LHCN-M2 (cell line): ENCODE measurements at regions not wholly inside any gene's neighbourhood (a gene's known extent, or its start where the extent isn't known, plus 50 kb on each side); places are given as distances from the start of the nearest gene placed in this dataset.
"Not testable (repeated sequence)": the region's sequence is repeated elsewhere in the genome, so short reads cannot be mapped to it uniquely, and the experiment has no call there.

Experiments
- DNase-seq: peaks from one replicate; pipeline ENCODE4 v3.0.0-alpha.2; 2012; ENCODE audit warnings: low read depth

- no peak for DNase-seq
These were observed 329.7 kb downstream of the TMEM121 start for GRCh38 chr14:105855893-105856675.

DNA sequence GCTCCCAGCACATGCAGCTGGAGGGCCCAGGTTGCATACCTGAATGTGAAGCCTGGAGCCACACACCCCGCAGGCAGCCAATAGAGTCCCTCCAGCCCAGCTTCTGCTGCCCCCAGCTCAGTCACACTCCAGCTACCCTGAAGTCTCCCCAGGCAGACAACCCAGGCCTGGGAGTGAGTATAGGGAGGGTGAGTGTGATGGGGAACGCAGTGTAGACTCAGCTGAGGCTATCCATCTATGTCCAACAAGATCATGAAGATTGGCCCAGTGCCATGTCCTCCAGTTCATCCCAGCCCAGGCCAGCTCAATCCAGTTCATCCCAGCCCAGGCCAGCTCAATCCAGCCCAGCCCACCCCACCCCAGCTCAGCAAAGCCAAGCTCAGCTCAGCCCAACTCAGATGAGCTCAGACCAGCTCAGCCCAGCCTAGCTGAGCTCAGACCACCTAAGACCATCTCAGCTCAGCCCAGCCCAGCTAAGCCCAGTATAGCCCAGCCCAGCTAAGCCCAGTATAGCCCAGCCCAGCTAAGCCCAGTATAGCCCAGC is 330.4 kb downstream of the TMEM121 start:
- DNase-seq = no peak

- DNase-seq = no peak
These were observed 330.9 kb downstream of the TMEM121 start for GRCh38 chr14:105857220-105857825.

DNA sequence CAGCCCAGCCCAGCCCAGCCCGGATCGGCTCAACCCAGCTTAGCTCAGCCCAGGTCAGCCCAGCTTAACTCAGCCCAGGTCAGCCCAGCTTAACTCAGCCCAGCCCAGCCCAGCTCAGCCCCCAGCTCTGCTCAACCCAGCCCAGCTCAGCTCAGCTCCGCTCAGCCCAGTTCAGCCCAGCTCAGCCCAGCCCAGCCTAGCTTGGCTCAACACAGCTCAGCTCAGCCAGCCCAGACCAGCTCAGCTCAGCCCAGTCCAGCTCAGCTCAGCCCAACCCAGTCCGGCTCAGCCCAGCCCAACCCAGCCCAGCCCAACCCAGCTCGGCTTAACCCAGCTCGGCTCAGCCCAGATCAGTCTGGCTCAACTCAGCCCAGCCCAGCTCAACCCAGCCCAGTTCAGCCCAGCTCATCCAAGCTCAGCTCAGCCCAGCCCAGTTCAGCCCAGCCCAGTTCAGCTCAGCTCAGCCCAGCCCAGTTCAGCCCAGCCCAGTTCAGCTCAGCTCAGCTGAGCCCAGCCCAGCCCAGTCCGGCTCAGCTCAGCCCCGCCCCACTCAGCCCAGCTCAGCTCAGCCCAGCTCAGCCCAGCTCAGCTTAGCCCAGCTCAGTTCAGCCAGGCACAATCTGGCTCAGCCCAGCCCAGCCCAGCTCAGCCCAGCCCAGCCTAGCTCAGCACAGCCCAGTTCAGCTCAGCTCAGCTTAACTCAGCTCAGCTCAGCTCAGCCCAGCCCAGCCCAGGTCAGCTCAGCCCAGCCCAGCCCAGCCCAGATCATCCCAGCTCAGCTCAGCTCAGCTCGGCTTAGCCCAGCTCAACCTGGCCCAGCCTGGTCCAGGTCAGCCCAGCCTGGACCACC is 331.7 kb downstream of the TMEM121 start:
- no peak for DNase-seq

- no peak for DNase-seq
These were observed 332.3 kb downstream of the TMEM121 start for GRCh38 chr14:105858676-105859025.

- DNase-seq = not testable (repeated sequence)
These were observed 332.8 kb downstream of the TMEM121 start for GRCh38 chr14:105859073-105859716.

GRCh38 chr14:105859717-105860614 is 333.6 kb downstream of the TMEM121 start:
- no peak for DNase-seq

GRCh38 chr14:105860615-105861580 is 334.5 kb downstream of the TMEM121 start:
- no peak for DNase-seq

GRCh38 chr14:105861985-105862465 is 335.6 kb downstream of the TMEM121 start:
- DNase-seq = no peak

GRCh38 chr14:105862581-105863239 is 336.3 kb downstream of the TMEM121 start:
- no peak for DNase-seq

DNA sequence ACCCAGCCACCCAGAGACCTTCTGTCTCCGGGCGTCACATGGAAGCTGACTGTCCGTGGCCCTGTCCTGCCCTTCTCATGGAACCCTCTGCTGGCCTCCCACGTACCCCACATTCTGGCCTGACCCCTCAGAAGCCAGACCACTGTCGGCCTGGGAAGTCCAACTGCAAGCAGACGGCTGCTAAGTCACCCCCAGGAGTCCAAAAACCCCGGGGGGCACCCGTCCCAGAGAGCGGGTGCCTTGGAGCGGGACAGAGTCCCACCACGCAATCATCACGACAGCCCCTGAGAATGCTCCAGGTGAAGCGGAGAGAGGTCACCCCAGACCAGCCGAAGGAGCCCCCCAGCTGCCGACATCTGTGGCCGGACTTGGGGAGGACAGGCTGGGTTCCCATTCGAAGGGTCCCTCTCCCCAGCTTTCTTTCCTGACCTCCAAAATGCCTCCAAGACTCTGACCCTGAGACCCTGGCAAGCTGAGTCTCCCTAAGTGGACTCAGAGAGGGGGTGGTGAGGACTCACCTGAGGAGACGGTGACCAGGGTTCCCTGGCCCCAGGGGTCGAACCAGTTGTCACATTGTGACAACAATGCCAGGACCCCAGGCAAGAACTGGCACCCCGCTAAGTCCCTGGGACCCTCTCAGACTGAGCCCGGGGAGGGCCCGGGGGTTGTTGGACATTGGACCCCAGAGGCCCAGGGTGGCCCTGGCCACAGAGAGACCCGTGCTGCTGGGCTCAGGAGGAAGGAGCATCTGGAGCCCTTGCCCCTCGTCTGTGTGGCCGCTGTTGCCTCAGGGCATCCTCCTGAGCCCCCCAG is 337.1 kb downstream of the TMEM121 start:
- DNase-seq = no peak

DNA sequence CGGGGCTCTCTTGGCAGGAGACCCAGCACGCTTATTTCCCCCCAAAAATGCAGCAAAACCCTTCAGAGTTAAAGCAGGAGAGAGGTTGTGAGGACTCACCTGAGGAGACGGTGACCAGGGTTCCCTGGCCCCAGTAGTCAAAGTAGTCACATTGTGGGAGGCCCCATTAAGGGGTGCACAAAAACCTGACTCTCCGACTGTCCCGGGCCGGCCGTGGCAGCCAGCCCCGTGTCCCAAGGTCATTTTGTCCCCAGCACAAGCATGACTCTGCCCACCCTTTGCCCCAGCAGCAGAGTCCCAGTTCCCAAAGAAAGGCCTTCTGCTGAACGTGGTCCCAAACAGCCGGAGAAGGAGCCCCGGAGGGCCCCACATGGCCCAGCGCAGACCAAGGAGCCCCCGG is 337.7 kb downstream of the TMEM121 start:
- DNase-seq = no peak

GRCh38 chr14:105864651-105865265 is 338.4 kb downstream of the TMEM121 start:
- DNase-seq = no peak

DNA sequence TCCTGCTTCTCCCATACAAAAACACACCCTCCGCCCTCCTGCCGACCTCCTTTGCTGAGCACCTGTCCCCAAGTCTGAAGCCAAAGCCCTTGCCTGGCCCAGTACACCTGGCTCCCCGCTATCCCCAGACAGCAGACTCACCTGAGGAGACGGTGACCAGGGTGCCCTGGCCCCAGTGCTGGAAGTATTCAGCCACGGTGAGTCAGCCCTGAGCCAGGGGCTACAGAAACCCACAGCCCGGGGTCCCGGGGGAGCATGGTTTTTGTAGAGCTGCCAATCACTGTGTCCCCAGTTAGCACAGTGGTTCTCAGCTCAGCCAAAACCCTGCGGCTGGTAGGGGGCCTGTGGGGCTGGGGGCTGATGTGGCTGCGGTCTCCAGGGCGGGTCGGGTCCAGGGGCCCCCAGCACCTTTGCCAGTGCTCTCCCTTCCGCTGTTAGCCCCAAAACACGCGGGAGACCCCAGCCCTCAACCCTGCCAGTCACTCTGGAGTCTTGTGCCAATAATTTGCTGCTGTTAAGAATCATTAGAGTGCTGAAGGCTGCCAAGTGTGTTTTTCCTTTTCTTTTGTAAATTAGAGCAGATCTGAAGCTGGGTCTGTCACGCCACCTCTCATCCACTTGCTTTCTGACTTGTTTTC is 339.0 kb downstream of the TMEM121 start:
- no peak for DNase-seq

GRCh38 chr14:105865904-105866840 is 339.8 kb downstream of the TMEM121 start:
- no peak for DNase-seq

DNA sequence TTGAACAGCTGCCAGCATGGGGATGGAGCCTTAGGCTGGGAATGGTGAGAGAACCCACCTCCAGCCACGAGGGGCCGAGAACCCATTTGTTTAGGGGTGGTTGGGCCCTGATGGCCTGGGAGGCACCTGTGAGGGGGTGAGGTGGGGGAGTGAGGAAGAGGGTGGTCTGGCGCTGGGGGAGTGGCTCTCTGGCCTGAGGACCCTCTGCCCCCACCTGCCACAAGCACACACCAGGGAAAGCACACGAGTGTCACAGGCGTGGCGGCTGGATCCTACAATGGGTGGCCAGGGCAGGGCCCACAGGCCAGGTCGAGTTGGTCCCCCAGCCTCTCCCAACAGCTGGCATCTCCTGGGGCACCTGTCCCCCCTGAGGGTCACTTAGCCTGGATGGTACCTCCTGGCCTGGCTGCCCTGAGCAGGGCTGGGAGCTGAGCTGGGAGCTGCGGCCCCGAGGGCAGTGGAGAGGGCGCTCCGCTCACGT is 340.5 kb downstream of the TMEM121 start:
- no peak for DNase-seq
